ENCODE measurements at regions not wholly inside any gene's neighbourhood (a gene's known extent, or its start where the extent isn't known, plus 50 kb on each side); places are given as distances from the start of the nearest gene placed in this dataset.
"Not testable (repeated sequence)": the region's sequence is repeated elsewhere in the genome, so short reads cannot be mapped to it uniquely, and the experiment has no call there.

DNA sequence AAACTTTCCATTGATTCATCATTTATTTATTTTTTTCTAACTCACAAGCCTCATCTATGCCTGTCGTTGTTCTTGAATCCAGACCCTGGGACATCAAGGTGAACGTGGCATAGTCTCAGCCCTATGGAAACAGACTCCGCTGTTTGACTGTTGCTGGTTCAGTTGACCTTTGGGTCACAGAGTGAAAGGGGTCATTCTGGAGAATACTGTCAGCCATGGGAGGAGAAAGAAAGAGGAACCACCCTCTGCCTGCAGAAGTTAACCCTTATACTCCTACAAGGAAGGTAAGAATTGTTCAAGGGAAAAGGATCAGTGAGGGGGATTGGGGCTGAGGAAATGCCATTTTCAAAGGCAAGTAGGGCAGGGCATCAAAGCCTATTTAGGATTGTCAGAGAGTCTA, 387.6 kb upstream of the MAF start:
- Mint-ChIP-seq H3K27me3 (no peaks in the 10 kb centered on the region), H3K4me3 (no peak overlapping the region), H3K4me1 (no peaks in the 10 kb centered on the region), H3K9me3 (no peaks in the 10 kb centered on the region), H3K36me3 (ENCODE audit: low read depth) (no peaks in the 10 kb centered on the region), H3K27ac (no peak overlapping the region)
- POLR2A ChIA-PET, result no interaction called here
- no peak for DNase-seq
- CTCF ChIA-PET, result no interaction called here

DNA sequence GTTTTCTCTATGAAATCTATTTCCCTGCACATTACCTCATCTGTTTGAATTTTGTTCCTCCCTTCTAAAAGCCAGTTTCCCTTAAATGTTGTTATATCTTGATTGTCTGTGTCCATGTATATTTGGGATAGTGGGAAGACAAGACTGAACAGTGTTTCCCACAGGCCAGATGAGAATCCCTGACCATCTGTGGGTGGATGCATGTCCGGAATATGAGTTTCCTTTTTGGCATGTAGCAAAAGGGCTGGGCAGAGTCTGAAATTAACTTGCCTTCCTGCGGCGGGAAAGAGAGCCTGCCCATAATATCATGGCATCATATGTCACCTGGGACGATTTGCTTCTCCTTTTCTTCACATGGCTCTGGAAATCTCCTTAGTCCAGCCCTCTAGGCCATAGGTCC, 385.8 kb upstream of the MAF start:
- DNase-seq, result no peak
- Mint-ChIP-seq H3K4me1 (no peaks in the 10 kb centered on the region), H3K27ac (no peak overlapping the region), H3K4me3 (no peak overlapping the region), H3K36me3 (ENCODE audit: low read depth) (no peaks in the 10 kb centered on the region), H3K9me3 (no peaks in the 10 kb centered on the region), H3K27me3 (no peaks in the 10 kb centered on the region)
- POLR2A ChIA-PET, result no interaction called here
- CTCF ChIA-PET, result no interaction called here

DNA sequence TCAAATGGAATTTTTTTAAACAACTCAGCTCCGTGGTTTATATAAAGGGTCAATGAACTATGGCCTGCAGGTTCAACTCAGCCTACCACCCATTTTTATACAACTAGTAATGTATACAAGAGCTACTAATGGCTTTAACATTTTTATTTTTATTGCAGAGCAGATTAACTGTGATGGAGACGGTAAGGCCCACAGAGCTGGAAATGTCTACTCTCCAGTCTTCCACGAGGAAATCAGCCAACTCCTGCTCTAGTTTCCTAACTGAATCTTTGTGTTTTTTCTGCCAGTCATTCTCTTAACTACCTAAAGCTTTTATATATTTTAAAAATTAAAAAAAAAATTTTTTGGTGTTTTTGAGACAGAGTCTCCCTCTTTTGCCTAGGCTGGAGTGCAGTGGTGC, 385.1 kb upstream of the MAF start:
- ChIA-PET CTCF (interaction anchor here (1.2 kb wide), 1 partner anchor 8 kb away, joined by 3 read pairs; no protein-coding TSS in a partner anchor), POLR2A (no interaction called here)
- H3K4me3 Mint-ChIP-seq, result no peak overlapping the region
- no peak overlapping the region for H3K27ac Mint-ChIP-seq
- H3K36me3 Mint-ChIP-seq (ENCODE audit: low read depth), result no peaks in the 10 kb centered on the region
- no peak for DNase-seq
- H3K9me3 Mint-ChIP-seq, result no peaks in the 10 kb centered on the region
- no peaks in the 10 kb centered on the region for H3K27me3 Mint-ChIP-seq
- H3K4me1 Mint-ChIP-seq, result no peaks in the 10 kb centered on the region

DNA sequence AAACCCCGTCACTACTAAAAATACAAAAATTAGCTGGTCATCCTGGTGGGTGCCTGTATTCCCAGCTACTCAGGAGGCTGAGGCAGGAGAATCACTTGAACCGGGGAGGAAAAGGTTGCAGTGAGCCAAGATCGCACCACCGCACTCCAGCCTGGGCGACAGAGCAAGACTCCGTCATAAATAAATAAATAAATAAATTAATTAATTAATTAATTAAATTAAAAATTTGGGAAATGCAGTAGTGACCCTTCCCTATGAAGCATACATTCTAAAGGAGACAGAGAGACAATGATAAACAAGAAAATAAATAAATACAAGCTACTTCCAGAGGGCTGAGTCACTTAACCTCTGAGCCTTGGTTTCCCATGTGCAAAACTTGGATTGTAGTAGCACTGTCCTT, 383.6 kb upstream of the MAF start:
- DNase-seq; POLR2A ChIA-PET; H3K9me3 Mint-ChIP-seq; H3K4me1 Mint-ChIP-seq; H3K27me3 Mint-ChIP-seq; H3K36me3 Mint-ChIP-seq (ENCODE audit: low read depth); H3K27ac Mint-ChIP-seq; H3K4me3 Mint-ChIP-seq: not testable (repeated sequence)
- CTCF ChIA-PET, result interaction anchor here (1.2 kb wide), 1 partner anchor 9 kb away, joined by 3 read pairs; no protein-coding TSS in a partner anchor

DNA sequence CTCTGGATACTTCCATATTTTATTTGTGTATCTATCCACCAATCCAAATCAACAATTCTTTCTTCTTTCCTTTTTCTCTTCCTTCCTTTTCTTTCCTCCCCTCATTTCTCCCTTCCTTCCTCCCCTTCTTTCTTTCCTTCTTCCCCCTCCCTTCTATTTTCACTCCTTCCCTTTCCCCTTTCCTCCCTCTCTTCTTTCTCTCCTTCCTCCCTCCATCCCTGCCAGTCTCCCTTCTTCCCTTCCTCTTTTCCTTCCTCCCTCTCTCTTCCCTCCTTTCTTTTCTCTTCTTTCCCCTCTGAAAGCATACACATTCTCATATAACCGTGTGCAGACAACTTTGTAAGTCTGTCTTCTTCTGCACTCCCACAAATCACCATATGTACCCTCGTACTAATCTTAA, 382.3 kb upstream of the MAF start:
- Mint-ChIP-seq H3K4me3 (no peak overlapping the region), H3K27me3 (no peaks in the 10 kb centered on the region), H3K9me3 (no peaks in the 10 kb centered on the region), H3K4me1 (no peaks in the 10 kb centered on the region), H3K36me3 (ENCODE audit: low read depth) (no peaks in the 10 kb centered on the region), H3K27ac (no peak overlapping the region)
- CTCF ChIA-PET, result no interaction called here
- POLR2A ChIA-PET, result no interaction called here
- DNase-seq, result no peak

DNA sequence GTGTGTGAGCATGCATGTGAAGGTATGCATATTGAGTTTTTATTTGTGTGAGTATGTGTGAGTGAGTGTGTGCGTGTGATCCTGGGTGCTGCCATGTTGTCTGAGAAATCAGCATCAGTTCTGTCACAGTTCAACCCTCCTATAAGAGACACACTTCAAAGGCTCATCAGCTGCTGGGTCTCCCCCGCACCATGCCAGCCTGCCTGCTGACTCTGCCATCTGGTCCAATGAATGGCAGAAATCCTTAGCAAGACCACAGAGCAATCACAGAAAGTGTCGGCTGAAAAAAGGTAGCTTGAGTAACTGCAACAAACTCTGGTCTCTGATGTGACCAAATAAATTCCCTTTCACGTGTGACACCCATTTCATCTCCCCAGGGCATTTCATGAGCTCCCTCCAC, 381.8 kb upstream of the MAF start:
- POLR2A ChIA-PET, result no interaction called here
- CTCF ChIA-PET, result no interaction called here

DNA sequence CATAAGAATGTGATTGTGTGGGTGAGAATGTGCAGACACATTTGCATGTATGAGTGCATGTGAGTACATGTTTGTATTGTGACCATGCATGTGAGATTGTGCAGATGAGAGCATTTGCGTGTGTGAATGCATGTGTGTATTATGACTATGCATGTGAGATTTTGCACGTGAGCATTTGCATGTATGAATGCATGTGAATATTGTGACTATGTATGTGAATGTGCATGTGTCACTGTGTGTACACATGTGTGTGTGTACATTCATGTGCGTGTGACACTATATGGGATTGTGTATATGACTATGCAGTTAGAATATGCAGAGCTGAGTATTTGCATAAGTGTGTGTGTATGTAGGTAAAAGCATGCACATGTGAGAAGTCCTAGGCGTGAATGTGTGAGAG, 381.3 kb upstream of the MAF start:
- H3K36me3 Mint-ChIP-seq (ENCODE audit: low read depth), result no peaks in the 10 kb centered on the region
- DNase-seq, result no peak
- H3K4me1 Mint-ChIP-seq, result no peaks in the 10 kb centered on the region
- H3K27me3 Mint-ChIP-seq, result no peaks in the 10 kb centered on the region
- CTCF ChIA-PET, result no interaction called here
- no peak overlapping the region for H3K27ac Mint-ChIP-seq
- H3K9me3 Mint-ChIP-seq, result no peaks in the 10 kb centered on the region
- POLR2A ChIA-PET, result no interaction called here
- no peak overlapping the region for H3K4me3 Mint-ChIP-seq

More for the DNA sequence above, 381.8 kb upstream of the MAF start:
- DNase-seq, result no peak
- H3K27ac Mint-ChIP-seq, result no peak overlapping the region
- H3K9me3 Mint-ChIP-seq, result no peaks in the 10 kb centered on the region
- no peaks in the 10 kb centered on the region for H3K4me1 Mint-ChIP-seq
- H3K27me3 Mint-ChIP-seq, result no peaks in the 10 kb centered on the region
- H3K36me3 Mint-ChIP-seq (ENCODE audit: low read depth), result no peaks in the 10 kb centered on the region
- no peak overlapping the region for H3K4me3 Mint-ChIP-seq

DNA sequence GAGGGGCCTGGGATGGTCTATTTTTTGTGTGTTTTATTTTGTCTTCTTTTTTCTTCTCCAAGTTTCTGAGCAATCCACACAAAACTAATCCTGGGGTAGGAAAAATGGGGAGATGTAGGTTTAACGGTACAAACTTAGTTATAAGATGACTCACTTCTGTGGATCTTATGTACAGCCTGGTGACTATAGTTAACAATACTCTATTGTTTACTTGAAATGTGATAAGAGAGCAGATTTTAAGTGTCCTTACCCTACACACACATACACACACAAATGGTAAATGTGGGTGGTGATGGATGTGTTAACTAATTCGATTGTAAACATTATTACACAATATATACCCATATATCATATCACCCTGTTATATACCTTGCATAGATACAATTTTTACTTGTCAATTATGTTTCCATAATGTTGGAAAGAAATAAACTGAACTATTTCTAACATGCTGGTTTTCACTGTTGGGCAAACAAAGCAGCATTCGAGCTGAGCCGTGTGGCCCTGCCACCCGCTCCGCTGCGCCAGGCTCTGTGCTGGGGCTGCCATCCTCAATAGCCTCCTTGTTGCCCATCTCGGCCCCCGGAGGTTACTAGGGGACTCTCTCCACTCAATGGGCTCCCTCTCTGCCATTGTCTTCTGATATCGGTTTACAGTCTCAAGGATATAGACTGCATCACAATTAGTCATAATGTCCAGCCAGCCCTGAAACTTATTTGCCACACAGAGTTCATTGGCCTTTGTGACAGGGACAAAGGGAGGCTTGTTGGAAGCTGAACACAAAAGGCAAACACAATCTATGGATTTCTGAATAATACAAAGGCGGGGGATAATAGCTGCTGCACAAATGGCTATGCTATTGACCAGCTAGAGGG, 380.3 kb upstream of the MAF start:
- no peak overlapping the region for H3K4me3 Mint-ChIP-seq
- no peak overlapping the region for H3K27ac Mint-ChIP-seq
- no peaks in the 10 kb centered on the region for H3K4me1 Mint-ChIP-seq
- DNase-seq, result no peak
- ChIA-PET CTCF (no interaction called here), POLR2A (no interaction called here)
- no peaks in the 10 kb centered on the region for H3K9me3 Mint-ChIP-seq
- H3K36me3 Mint-ChIP-seq (ENCODE audit: low read depth), result no peaks in the 10 kb centered on the region
- H3K27me3 Mint-ChIP-seq, result peaks cover 2% of the 10 kb centered on the region

DNA sequence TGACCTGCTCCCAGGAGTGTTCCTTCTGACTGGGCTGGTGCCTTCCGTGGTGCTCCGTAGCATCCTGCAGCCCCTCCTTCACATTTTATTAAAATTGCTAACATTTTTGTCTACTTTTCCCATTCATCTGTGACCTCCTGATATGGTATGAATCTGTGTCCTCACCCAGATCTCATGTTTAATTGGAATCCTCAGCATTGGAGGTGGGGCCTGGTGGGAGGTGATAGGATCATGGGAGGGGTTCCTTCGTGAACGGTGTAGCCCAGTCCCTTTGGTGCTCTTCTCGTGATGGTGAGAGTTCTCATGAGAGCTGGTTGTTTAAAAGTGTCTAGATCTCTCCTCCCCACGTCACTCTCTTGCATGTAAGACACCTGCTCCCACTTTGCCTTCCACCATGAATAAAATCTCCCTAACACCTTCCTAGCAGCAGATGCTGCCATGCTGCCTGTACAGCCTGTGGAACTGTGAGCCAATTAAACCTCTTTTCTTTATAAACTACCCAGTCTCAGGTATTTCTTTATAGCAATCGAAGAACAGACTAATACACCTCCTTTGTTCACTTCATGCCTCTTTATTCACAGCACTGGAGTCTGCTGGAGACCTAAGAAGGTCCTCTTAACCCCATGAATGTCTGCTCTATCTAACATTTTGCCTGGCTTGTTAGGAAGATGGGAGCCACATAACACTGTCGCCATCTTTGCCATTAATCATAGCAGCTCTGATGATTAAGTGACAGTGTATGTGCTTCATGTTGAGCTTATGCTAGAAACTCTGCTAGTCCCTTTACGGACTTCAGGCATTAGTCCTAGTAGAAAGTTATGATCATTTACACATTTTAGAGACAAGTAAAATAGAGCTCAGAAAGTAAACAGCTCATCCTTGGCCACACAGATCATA, 377.7 kb upstream of the MAF start:
- Mint-ChIP-seq H3K36me3 (ENCODE audit: low read depth) (no peaks in the 10 kb centered on the region), H3K4me3 (no peak overlapping the region), H3K9me3 (no peaks in the 10 kb centered on the region), H3K27ac (no peak overlapping the region), H3K27me3 (peaks cover 2% of the 10 kb centered on the region), H3K4me1 (no peaks in the 10 kb centered on the region)
- ChIA-PET CTCF (no interaction called here), POLR2A (no interaction called here)
- DNase-seq, result no peak

DNA sequence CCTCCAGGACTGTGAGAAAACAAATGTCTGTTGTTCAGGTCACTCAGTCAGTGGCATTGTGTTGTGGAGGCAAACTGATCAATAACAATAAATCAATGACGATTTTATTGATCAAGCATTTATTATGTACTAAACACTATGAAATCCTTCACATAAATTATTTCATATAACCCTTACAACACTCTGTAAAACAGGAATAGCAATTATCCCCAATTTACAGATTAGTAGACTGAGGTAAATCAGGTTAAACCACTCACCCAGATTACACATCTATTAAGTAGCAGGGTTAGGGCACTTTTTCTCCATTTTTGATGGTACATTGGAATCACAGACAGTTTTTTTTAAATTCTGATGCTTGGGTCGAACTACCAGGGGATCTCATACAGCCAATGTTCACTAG, 372.8 kb upstream of the MAF start:
- Mint-ChIP-seq H3K9me3 (no peaks in the 10 kb centered on the region), H3K36me3 (ENCODE audit: low read depth) (no peaks in the 10 kb centered on the region), H3K4me3 (no peak overlapping the region), H3K4me1 (no peaks in the 10 kb centered on the region), H3K27ac (no peak overlapping the region), H3K27me3 (peaks cover 2% of the 10 kb centered on the region)
- no peak for DNase-seq
- POLR2A ChIA-PET, result interaction anchor here (0.6 kb wide), 1 partner anchor 104 kb away, joined by 3 read pairs; no protein-coding TSS in a partner anchor
- CTCF ChIA-PET, result no interaction called here

DNA sequence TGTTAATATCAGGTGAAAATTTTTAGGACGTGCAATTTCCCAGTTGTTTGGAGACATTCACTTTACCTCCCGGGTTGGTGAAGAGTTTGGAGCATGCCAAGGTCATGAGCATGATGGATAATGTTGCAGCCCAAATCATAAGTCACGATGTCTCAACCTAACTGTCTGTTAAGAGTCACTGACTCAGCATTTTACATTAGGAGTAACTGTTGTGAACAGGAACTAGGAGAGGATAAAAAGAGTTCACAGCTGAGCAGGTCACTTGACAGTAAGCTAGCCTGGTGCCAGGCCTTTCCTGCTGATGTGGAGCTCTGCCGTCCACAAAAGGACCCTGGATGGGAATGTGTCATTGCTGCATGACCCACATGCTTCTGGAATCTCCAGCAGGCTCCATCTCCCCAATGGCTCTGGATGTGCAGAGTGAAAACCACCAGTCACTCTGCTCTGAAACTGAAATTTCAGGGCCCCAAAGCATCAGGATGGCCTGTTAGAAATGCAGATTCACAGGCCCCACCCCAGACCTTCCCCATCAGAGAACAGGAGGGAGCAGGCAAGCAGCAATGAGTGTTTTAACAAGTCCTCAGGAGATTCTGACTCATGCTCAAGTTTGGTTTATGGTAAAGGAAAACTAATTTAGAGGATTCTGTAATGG, 371.6 kb upstream of the MAF start:
- no peak overlapping the region for H3K27ac Mint-ChIP-seq
- CTCF ChIA-PET, result no interaction called here
- POLR2A ChIA-PET, result no interaction called here
- DNase-seq, result no peak
- H3K4me3 Mint-ChIP-seq, result no peak overlapping the region
- H3K36me3 Mint-ChIP-seq (ENCODE audit: low read depth), result no peaks in the 10 kb centered on the region
- H3K9me3 Mint-ChIP-seq, result no peaks in the 10 kb centered on the region
- no peaks in the 10 kb centered on the region for H3K4me1 Mint-ChIP-seq
- peaks cover 2% of the 10 kb centered on the region for H3K27me3 Mint-ChIP-seq

DNA sequence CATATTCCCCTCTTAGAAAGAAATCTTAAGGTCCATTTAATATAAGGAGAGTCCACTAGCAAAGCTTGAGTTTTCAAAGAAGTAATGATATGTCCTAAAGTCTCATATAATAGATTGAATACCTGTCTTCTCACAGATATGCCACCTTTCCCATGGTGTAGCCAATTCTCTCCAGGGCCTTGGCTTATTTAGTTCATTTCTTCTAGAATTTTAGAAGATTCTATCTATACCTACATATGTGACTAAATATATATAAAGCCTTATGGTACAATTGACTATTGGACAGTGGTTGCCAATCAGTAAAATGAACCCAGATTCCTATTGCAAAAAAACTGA, 370.7 kb upstream of the MAF start:
- Mint-ChIP-seq H3K4me3 (no peak overlapping the region), H3K27ac (no peak overlapping the region), H3K9me3 (no peaks in the 10 kb centered on the region), H3K4me1 (no peaks in the 10 kb centered on the region), H3K36me3 (ENCODE audit: low read depth) (no peaks in the 10 kb centered on the region), H3K27me3 (no peaks in the 10 kb centered on the region)
- ChIA-PET CTCF (no interaction called here), POLR2A (no interaction called here)
- DNase-seq, result no peak

DNA sequence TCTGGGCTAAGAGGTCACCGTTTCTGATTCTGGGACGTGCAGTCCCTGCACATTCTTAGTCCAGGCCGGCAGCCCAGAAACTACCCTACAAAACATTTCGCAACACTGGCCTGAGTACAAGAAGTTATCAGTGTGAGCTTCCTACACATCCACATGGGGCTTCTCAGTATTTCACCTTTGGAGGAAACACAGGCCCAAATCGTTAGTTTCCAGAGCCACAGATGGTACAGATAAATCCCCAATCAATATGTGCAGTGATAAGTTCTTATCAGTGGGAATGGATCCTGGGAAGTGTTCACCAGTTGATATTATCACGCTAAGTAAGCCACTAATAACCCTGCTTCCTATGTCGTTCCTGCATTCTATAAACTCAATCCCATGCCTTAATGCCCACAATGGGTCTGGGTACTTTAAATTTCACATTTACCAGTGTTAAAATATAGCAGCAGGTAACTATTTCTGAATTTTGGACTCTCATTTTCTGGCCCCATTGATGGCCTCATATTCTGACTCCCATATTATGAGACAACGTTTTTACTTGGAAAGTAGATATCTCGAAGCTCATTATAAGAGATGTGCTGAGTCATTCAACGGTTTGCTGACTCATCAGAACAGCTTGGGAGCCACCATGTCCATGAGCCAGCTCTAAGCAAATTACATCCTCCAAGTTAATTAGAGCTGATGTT, 370.2 kb upstream of the MAF start:
- CTCF ChIA-PET, result no interaction called here
- POLR2A ChIA-PET, result no interaction called here
- Mint-ChIP-seq H3K4me3 (no peak overlapping the region), H3K36me3 (ENCODE audit: low read depth) (no peaks in the 10 kb centered on the region), H3K4me1 (no peaks in the 10 kb centered on the region), H3K27ac (no peak overlapping the region), H3K9me3 (no peaks in the 10 kb centered on the region), H3K27me3 (no peaks in the 10 kb centered on the region)
- DNase-seq, result no peak
